Fibroblast of skin of left biceps (primary cell): ENCODE measurements at regions not wholly inside any gene's neighbourhood (a gene's known extent, or its start where the extent isn't known, plus 50 kb on each side); places are given as distances from the start of the nearest gene placed in this dataset.
A peak's percentile ranks its signal among the peaks of the same experiment; 100 is the strongest.

Experiments used
- DNase-seq, 2 experiments: peaks; one replicate each; pipeline ENCODE4 v3.0.0-alpha.2; 2013; ENCODE audit warnings: low read depth in 2 of 2

- DNase-seq = peak in 1 of 2 experiments; percentile 7
Measured at GRCh38 chr18:60445341-60445740, 72.8 kb upstream of the MC4R start.

- peak in 1 of 2 experiments; percentile 5 for DNase-seq
Measured at GRCh38 chr18:60446821-60447220, 74.2 kb upstream of the MC4R start.

- DNase-seq = no peak
Measured at GRCh38 chr18:60448487-60449267, 76.1 kb upstream of the MC4R start.

GRCh38 chr18:60452421-60452820 is 79.8 kb upstream of the MC4R start:
- peak; percentile 47 to 52 for DNase-seq

- peak; percentile 64 to 69 for DNase-seq
Measured at GRCh38 chr18:60466677-60467076, 94.1 kb upstream of the MC4R start.

GRCh38 chr18:60469387-60470100 is 97.0 kb upstream of the MC4R start:
- no peak for DNase-seq

- DNase-seq = peak in 1 of 2 experiments; percentile 17
Measured at GRCh38 chr18:60471652-60472051, 99.1 kb upstream of the MC4R start.

- DNase-seq = peak in 1 of 2 experiments; percentile 29
Measured at GRCh38 chr18:60485201-60485600, 112.6 kb upstream of the MC4R start.

GRCh38 chr18:60493066-60493465 is 120.5 kb upstream of the MC4R start:
- no peak for DNase-seq

- DNase-seq = no peak
Measured at GRCh38 chr18:60499675-60500074, 127.1 kb upstream of the MC4R start.

GRCh38 chr18:60500960-60501359 is 128.4 kb upstream of the MC4R start:
- DNase-seq = no peak

- DNase-seq = no peak
Measured at GRCh38 chr18:60502591-60502990, 130.0 kb upstream of the MC4R start.

- DNase-seq = no peak
Measured at GRCh38 chr18:60503199-60503598, 130.6 kb upstream of the MC4R start.

- no peak for DNase-seq
Measured at GRCh38 chr18:60506190-60506589, 133.6 kb upstream of the MC4R start.

- peak in 1 of 2 experiments; percentile 20 for DNase-seq
Measured at GRCh38 chr18:60506682-60507081, 134.1 kb upstream of the MC4R start.

GRCh38 chr18:60508108-60508507 is 135.5 kb upstream of the MC4R start:
- DNase-seq = peak in 1 of 2 experiments; percentile 6

GRCh38 chr18:60534538-60534937 is 162.0 kb upstream of the MC4R start:
- DNase-seq = no peak

- DNase-seq = no peak
Measured at GRCh38 chr18:60537074-60537473, 164.5 kb upstream of the MC4R start.

GRCh38 chr18:60538891-60539290 is 166.3 kb upstream of the MC4R start:
- DNase-seq = no peak

GRCh38 chr18:60541661-60542060 is 169.1 kb upstream of the MC4R start:
- no peak for DNase-seq

GRCh38 chr18:60543646-60544045 is 171.1 kb upstream of the MC4R start:
- no peak for DNase-seq

GRCh38 chr18:60549338-60549960 is 176.9 kb upstream of the MC4R start:
- peak; percentile 43 to 47 for DNase-seq

GRCh38 chr18:60552948-60553347 is 180.4 kb upstream of the MC4R start:
- no peak for DNase-seq
